K562 (cell line): ENCODE measurements at regions not wholly inside any gene's neighbourhood (a gene's known extent, or its start where the extent isn't known, plus 50 kb on each side); places are given as distances from the start of the nearest gene placed in this dataset.

Experiments used
- ATAC-seq: fragments of 200-7000 bp; cut with Tn5 transposase; 3 replicates; pipeline ENCODE4 v1.9.1; 2020; ENCODE audit warnings: moderate library complexity
- BruUV-seq: library from RNA; stranded (reverse); fragments of 400-500 nt; replicated peaks from 2 replicates; lab custom pipeline; 2021; lab: Mats Ljungman, UMichigan
- CTCF ChIA-PET: fragments of 300-600 bp; formaldehyde crosslinking; extraction: SDS; loops from one replicate; lab custom pipeline; 2021; ENCODE audit warnings: low intra/inter-chr PET ratio; lab: Yijun Ruan, JAX
- POLR2A ChIA-PET: fragments of 300-600, 350-650 bp; sonication (Branson Sonifier 250); formaldehyde crosslinking; extraction: SDS; loops from one replicate; lab custom pipeline; 2021; ENCODE audit warnings: antibody characterized with exemption, inconsistent platforms; lab: Yijun Ruan, JAX
- DNase-seq, 4 experiments: peaks; one replicate each; pipeline versions ENCODE4 v3.0.0 to v3.0.0-alpha.2; 2011 to 2018; ENCODE audit warnings: low spot score in 3 of 4, mixed read lengths in 3 of 4; ENCODE audit errors: extremely low read depth in 1 of 4
- FAIRE-seq: peaks from 2 replicates; lab custom pipeline; 2011; peaks lifted over from hg19 to GRCh38; lab: Jason Lieb, UNC
- H2AFZ ChIP-seq: 2 replicates; pipeline ENCODE4 v1.6.0; 2011; ENCODE audit warnings: low read depth, low read length, control low read depth, inconsistent platforms
- H3K27ac ChIP-seq: fragments of 200-600 bp; 3 replicates; pipeline ENCODE4 v1.8.0; 2011; ENCODE audit warnings: low read depth, mild to moderate bottlenecking, control low read depth, inconsistent platforms, low read length, moderate library complexity, mixed read lengths; ENCODE audit errors: extremely low read depth
- H3K27me3 ChIP-seq, 2 experiments: fragments of 300-600 bp in 1 of 2; 2 replicates in 1 of 2; 3 replicates in 1 of 2; pipeline versions ENCODE4 v1.6.0 to v1.8.0; 2011; ENCODE audit warnings: inconsistent platforms in 2 of 2, low read length in 2 of 2, mild to moderate bottlenecking in 1 of 2, mixed read lengths in 1 of 2, moderate library complexity in 1 of 2; ENCODE audit not compliant: control insufficient read depth in 2 of 2, insufficient read depth in 2 of 2
- H3K36me3 ChIP-seq: fragments of 300-600 bp; 3 replicates; pipeline ENCODE4 v1.8.0; 2011; ENCODE audit warnings: mild to moderate bottlenecking, low read length, inconsistent platforms; ENCODE audit not compliant: control insufficient read depth, insufficient read depth
- H3K4me1 ChIP-seq, 2 experiments: fragments of 200-600 bp in 1 of 2; replicated peaks in 1 of 2; 2 replicates in 1 of 2; 3 replicates in 1 of 2; pipeline versions ENCODE4 v1.5.1 to v1.8.0; 2011; ENCODE audit warnings: inconsistent platforms in 2 of 2, low read length in 2 of 2, mild to moderate bottlenecking in 1 of 2, mixed read lengths in 1 of 2, moderate library complexity in 1 of 2; ENCODE audit not compliant: control insufficient read depth in 2 of 2, insufficient read depth in 2 of 2
- H3K4me2 ChIP-seq: 2 replicates; pipeline ENCODE4 v1.6.1; 2011; ENCODE audit warnings: low read length, control low read depth, inconsistent platforms, mixed read lengths; ENCODE audit not compliant: insufficient read depth
- H3K4me3 ChIP-seq: fragments of 200-600 bp; sonication (generic), shearing (Covaris generic); 2 replicates; pipeline ENCODE4 v1.5.1; 2016; ENCODE audit warnings: control low read depth, inconsistent platforms
- H3K79me2 ChIP-seq: fragments of 200-600 bp; 3 replicates; pipeline ENCODE4 v1.8.0; 2011; ENCODE audit warnings: low read length, inconsistent platforms; ENCODE audit not compliant: control insufficient read depth, insufficient read depth
- H3K9ac ChIP-seq, 2 experiments: 2 replicates each; pipeline versions ENCODE4 v1.6.0 to v1.6.1; 2011; ENCODE audit warnings: low read depth in 2 of 2, low read length in 2 of 2, control low read depth in 1 of 2, inconsistent platforms in 1 of 2, mild to moderate bottlenecking in 1 of 2, mixed read lengths in 1 of 2; ENCODE audit not compliant: insufficient read depth in 1 of 2
- H3K9me1 ChIP-seq: one replicate; pipeline ENCODE4 v1.6.0; 2011; ENCODE audit warnings: inconsistent platforms, mild to moderate bottlenecking, low read length, moderate library complexity; ENCODE audit not compliant: control insufficient read depth, insufficient read depth
- H3K9me3 ChIP-seq: replicated peaks from 2 replicates; pipeline ENCODE4 v1.5.1; 2011; ENCODE audit warnings: low read depth, low read length, inconsistent platforms; ENCODE audit not compliant: control insufficient read depth, insufficient read depth
- H4K20me1 ChIP-seq: replicated peaks from 2 replicates; pipeline ENCODE4 v1.6.1; 2011; ENCODE audit warnings: low read length, inconsistent platforms, mixed read lengths; ENCODE audit not compliant: control insufficient read depth, insufficient read depth
- BCL6 ChIP-seq: fragments of 250-450 bp; sonication (Bioruptor Pico); IDR thresholded peaks from 2 replicates; pipeline ENCODE4 v1.4.0; 2020
- E2F3 ChIP-seq: fragments of 250-450 bp; sonication (Bioruptor Pico); IDR thresholded peaks from 2 replicates; pipeline ENCODE4 v1.4.0; 2020; ENCODE audit warnings: mild to moderate bottlenecking
- ETV1 ChIP-seq: fragments of 450-650 bp; conservative IDR thresholded peaks from 2 replicates; pipeline ENCODE4 v1.6.1; 2016; ENCODE audit warnings: missing genetic modification characterization, control low read depth, low read depth, missing compliant biosample characterization
- FOSL1 ChIP-seq: fragments of 200-800 bp; sonication (Bioruptor generic); conservative IDR thresholded peaks from 2 replicates; pipeline ENCODE4 v1.6.1; 2016; ENCODE audit warnings: missing genetic modification characterization, missing compliant biosample characterization
- FOXP1 ChIP-seq: sonication (generic); formaldehyde crosslinking; IDR thresholded peaks from 2 replicates; pipeline ENCODE4 v1.8.0; 2022; ENCODE audit warnings: mild to moderate bottlenecking, missing genetic modification reagents
- LCOR ChIP-seq: sonication (generic); formaldehyde crosslinking; IDR thresholded peaks from 2 replicates; pipeline ENCODE4 v1.8.0; 2022; ENCODE audit warnings: mild to moderate bottlenecking, missing genetic modification reagents
- MEIS2 ChIP-seq: fragments of 450-650 bp; IDR thresholded peaks from 2 replicates; pipeline ENCODE4 v1.6.1; 2014; ENCODE audit warnings: mild to moderate bottlenecking; ENCODE audit not compliant: partially characterized antibody
- NR2C2 ChIP-seq, 2 experiments: fragments of 200-800 bp in 1 of 2; sonication (Bioruptor generic) in 1 of 2; sonication (generic) in 1 of 2; formaldehyde crosslinking in 1 of 2; IDR thresholded peaks; 2 replicates each; pipeline versions ENCODE4 v1.6.1 to v1.8.0; 2016 to 2022; ENCODE audit warnings: mild to moderate bottlenecking in 1 of 2, missing compliant biosample characterization in 1 of 2, missing genetic modification characterization in 1 of 2, missing genetic modification reagents in 1 of 2
- NR4A1 ChIP-seq, 2 experiments: fragments of 250-450 bp in 1 of 2; fragments of 450-650 bp in 1 of 2; sonication (Bioruptor Pico) in 1 of 2; IDR thresholded peaks; 2 replicates each; pipeline versions ENCODE4 v1.4.0 to v1.6.1; 2016 to 2020; ENCODE audit warnings: mild to moderate bottlenecking in 2 of 2, missing compliant biosample characterization in 1 of 2, missing genetic modification characterization in 1 of 2, moderate library complexity in 1 of 2
- SRSF9 ChIP-seq: fragments of 200-400 bp; formaldehyde crosslinking; IDR thresholded peaks from 2 replicates; pipeline ENCODE4 v1.6.1; 2017; ENCODE audit warnings: low read depth, low read length, borderline replicate concordance
- ZNF212 ChIP-seq: fragments of 450-650 bp; formaldehyde crosslinking; IDR thresholded peaks from 2 replicates; pipeline ENCODE4 v1.4.0; 2020; ENCODE audit warnings: mild to moderate bottlenecking
- ZNF436 ChIP-seq: fragments of 250-450, 450-650 bp; sonication (Bioruptor Pico); formaldehyde crosslinking; IDR thresholded peaks from 2 replicates; pipeline ENCODE4 v1.7.0; 2020; ENCODE audit warnings: mild to moderate bottlenecking
- WGBS: fragments of 100-300 bp; shearing (Covaris generic); methylation state at CpG from one replicate; pipeline ENCODE4 v1.1.6; 2016; ENCODE audit warnings: low coverage, mixed read lengths; ENCODE audit not compliant: insufficient coverage; ENCODE audit errors: missing lambda C conversion rate; 5-methylcytosine and 5-hydroxymethylcytosine counted together
- in situ Hi-C: fragments of 300-500 bp; cut with MboI; formaldehyde crosslinking; loops from 4 replicates; pipeline ENCODE4 v1.15.0; 2018; ENCODE audit warnings: inconsistent platforms, mixed read lengths
- intact Hi-C: fragments of 100-400 bp; cut with micrococcal nuclease; formaldehyde crosslinking; loops from 2 replicates; pipeline ENCODE4 v1.14.2; 2022
- TF ChIP-seq, protein P1 (sequence below): fragments of 250-450 bp; sonication (Bioruptor Pico); IDR thresholded peaks from 2 replicates; pipeline ENCODE4 v1.4.0; 2020; ENCODE audit warnings: mild to moderate bottlenecking, moderate library complexity

DNA sequence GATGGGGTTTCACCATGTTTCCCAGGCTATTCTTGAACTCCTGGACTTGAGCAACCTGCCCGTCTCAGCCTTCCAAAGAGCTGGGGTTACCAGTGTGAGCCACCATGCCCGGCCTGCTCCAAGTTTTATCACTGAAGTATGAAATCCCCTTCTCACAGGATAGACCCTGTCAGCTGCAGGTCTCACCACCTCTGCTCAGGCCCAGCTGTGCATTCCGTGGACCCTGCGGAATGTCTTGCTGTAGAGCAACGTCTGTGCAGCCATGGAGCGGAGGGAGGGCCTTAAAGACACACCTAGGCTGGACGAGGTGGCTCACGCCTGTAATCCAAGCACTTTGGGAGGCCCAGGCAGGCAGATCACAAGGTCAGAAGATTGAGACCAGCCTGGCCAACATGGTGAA is 625.4 kb downstream of the BRD1 start:
- CTCF ChIA-PET = no interaction called here
- H3K4me2 ChIP-seq = no peak overlapping the region
- no peak for DNase-seq

More for the DNA sequence above, 625.4 kb downstream of the BRD1 start:
- FAIRE-seq (no peak), ATAC-seq (no peak)
- H3K79me2 ChIP-seq = no peaks in the 10 kb centered on the region
- no peaks in the 10 kb centered on the region for H3K9me1 ChIP-seq
- H3K27ac ChIP-seq = no peak overlapping the region
- WGBS = 0% methylated on average over 7 of the region's 8 CpGs
- BruUV-seq = no TSS peak
- in situ Hi-C loops = no loop called here
- intact Hi-C loops = no loop called here
- no peaks in the 10 kb centered on the region; a peak in 1 of 5 replicates for H3K4me1 ChIP-seq
- no peaks in the 10 kb centered on the region for H3K36me3 ChIP-seq
- POLR2A ChIA-PET = interaction anchor here (1.1 kb wide), 1 partner anchor 21 kb away, joined by 4 read pairs; no protein-coding TSS in a partner anchor
- H4K20me1 ChIP-seq = peaks cover 11% of the 10 kb centered on the region; the same call in 1 of the 2 replicates
- peaks cover 0 to 10% of the 10 kb centered on the region in 2 experiments; a peak in 1 of 5 replicates for H3K27me3 ChIP-seq
- H3K9me3 ChIP-seq = no peaks in the 10 kb centered on the region
- no peak overlapping the region for H2AFZ ChIP-seq
- no peak overlapping the region for H3K9ac ChIP-seq
- no peak for TF ChIP-seq BCL6 (CRISPR knock-in tag)
- no peak for TF ChIP-seq NR4A1 (CRISPR knock-in tag; IDR thresholded peaks at IDR 0.05)
- TF ChIP-seq NR4A1 (tag; IDR thresholded peaks at IDR 0.05) = no peak
- no peak for TF ChIP-seq ZNF212 (CRISPR knock-in tag)
- no peak for TF ChIP-seq E2F3
- TF ChIP-seq NR2C2 (CRISPR knock-in tag; IDR thresholded peaks at IDR 0.05) = no peak
- TF ChIP-seq NR2C2 (tag; IDR thresholded peaks at IDR 0.05) = no peak
- no peak for TF ChIP-seq FOXP1 (CRISPR knock-in tag)
- TF ChIP-seq, protein P1, sequence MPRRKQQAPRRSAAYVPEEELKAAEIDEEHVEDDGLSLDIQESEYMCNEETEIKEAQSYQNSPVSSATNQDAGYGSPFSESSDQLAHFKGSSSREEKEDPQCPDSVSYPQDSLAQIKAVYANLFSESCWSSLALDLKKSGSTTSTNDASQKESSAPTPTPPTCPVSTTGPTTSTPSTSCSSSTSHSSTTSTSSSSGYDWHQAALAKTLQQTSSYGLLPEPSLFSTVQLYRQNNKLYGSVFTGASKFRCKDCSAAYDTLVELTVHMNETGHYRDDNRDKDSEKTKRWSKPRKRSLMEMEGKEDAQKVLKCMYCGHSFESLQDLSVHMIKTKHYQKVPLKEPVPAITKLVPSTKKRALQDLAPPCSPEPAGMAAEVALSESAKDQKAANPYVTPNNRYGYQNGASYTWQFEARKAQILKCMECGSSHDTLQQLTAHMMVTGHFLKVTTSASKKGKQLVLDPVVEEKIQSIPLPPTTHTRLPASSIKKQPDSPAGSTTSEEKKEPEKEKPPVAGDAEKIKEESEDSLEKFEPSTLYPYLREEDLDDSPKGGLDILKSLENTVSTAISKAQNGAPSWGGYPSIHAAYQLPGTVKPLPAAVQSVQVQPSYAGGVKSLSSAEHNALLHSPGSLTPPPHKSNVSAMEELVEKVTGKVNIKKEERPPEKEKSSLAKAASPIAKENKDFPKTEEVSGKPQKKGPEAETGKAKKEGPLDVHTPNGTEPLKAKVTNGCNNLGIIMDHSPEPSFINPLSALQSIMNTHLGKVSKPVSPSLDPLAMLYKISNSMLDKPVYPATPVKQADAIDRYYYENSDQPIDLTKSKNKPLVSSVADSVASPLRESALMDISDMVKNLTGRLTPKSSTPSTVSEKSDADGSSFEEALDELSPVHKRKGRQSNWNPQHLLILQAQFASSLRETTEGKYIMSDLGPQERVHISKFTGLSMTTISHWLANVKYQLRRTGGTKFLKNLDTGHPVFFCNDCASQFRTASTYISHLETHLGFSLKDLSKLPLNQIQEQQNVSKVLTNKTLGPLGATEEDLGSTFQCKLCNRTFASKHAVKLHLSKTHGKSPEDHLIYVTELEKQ = no peak
- no peak for TF ChIP-seq ETV1
- no peak for TF ChIP-seq LCOR (CRISPR knock-in tag)
- TF ChIP-seq FOSL1 (tag) = no peak
- TF ChIP-seq SRSF9 = no peak
- no peak for TF ChIP-seq ZNF436 (CRISPR knock-in tag)
- TF ChIP-seq MEIS2 = no peak
- H3K4me3 ChIP-seq = no peak overlapping the region
